ENCODE measurements at regions not wholly inside any gene's neighbourhood (a gene's known extent, or its start where the extent isn't known, plus 50 kb on each side); places are given as distances from the start of the nearest gene placed in this dataset.
A peak's percentile ranks its signal among the peaks of the same experiment; 100 is the strongest.

DNA sequence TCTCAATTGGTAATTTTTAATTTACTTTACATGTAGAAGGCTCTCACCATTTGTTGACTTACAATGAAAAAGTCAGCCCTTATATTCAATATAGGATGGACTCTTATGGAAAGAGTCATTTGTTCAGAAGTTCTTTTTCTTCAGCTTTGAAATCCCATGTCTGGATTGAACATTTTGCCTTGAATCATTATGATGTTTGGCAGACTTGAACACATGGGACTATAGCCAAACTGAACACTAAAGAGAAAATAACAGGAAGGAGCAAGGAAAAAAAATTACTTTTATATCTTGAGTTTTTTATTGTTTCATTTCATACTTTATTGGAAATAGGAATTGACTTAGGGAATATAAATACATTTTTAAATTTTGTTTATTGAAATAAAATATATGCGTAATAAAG lies 1503.0 kb downstream of the EFNA5 start:
- DNase-seq: no peak

DNA sequence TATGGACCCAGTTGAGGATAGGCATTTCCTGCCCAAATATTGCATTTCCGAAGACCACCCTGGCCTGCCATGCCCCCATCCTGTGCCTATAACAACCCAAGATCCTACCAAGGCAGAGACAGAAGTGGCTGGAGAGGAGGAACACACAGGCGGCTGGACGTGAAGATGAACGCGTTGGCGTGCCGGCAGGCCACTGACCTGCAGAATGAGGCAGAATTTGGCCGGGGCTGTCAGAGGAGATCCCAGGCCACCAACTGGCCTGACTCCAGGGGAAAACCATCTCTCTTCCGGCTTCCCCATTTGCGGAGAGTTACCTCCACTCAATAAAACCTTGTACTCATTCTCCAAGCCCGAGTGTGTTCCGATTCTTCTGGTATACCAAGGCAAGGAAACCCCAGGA lies 1507.5 kb downstream of the EFNA5 start:
- DNase-seq: no peak

DNA sequence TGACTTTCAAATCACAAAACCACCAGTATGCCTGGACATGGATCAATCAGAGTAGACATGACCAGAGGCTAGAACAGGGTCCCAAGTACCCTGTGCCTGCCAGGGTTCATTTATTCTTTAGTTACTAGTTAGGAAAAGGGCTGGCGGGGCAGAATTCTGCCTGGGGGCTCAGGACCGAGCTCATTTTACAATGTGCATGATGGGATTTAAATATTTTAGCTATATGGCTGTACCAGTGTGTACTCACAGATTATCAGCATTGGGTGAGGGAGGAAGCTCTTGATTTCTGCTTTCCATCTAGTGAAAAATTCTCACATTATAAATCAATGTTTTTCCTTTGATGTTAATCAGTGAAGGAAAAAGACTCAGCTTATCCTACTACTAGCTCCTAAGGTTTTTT lies 1511.1 kb downstream of the EFNA5 start:
- no peak for DNase-seq

DNA sequence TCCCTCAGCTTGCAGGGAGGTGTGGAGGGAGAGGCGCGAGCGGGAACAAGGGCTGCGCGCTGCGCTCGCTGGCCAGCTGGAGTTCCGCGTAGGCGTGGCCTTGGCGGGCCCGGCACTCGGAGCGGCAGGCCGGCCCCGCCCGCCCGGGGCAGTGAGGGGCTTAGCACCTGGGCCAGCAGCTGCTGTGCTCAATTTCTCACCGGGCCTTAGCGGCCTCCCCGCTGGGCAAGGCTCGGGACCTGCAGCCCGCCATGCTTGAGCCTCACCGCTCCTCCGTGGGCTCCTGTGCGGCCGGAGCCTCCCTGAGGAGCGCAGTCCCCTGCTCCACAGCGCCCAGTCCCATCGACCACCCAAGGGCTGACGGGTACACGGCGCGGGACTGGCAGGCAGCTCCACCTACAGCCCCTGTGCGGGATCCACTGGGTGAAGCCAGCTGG lies 1516.4 kb downstream of the EFNA5 start:
- no peak for DNase-seq

DNA sequence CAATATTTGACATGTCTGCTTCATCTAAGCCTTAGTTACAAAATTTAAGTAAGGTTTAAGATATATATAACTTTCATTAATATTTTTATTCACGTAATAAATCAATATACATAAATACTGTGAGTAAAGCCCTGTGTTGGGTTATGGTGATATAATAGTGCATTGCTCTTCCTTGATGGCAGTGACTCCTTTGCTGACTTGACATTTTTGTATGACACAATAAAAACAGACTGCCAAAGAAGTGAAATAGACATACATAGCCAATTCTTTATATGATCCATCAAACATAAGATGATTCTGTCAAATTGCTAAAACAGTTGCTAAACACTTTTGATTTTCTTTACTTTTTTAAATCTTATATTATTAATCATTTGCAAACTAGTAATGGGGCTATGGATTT lies 1518.2 kb downstream of the EFNA5 start:
- DNase-seq: no peak

DNA sequence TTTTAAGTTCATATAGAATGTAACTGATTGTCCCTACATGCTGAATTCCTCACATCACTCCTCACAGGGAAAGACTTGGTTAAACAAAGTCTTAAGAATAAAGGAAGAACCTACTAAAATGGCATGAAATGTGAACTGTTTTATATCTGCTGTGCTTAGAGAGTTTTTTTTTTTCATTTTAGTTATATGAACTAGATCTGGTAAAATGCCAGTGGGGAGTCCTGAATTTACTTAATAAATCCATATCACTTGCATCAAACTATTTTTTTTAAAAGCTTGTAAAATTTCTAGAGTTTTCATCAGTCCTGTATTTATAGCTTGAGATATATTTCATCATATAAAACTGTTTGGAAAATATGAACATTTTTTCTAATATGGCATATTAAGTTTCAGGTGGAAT lies 1528.6 kb downstream of the EFNA5 start:
- no peak for DNase-seq

DNA sequence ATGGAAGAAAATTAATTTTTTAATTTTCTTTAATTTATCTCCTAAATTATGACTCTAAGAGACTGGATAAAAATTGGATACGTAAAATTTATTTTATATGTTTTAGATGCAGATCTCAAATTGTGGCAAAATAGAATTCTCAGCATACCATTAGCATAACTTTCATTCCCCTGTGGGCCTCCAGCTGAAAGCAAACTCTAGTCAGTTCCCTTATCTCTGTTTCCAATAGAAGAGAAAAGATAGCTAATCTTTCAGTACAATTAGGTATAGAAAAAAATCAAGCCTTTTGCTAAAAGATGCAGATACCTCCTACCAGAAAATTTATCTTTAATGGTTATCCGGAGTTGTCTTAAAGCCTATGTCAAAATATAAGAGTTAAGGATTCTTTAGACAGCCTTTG lies 1530.6 kb downstream of the EFNA5 start:
- DNase-seq: no peak

DNA sequence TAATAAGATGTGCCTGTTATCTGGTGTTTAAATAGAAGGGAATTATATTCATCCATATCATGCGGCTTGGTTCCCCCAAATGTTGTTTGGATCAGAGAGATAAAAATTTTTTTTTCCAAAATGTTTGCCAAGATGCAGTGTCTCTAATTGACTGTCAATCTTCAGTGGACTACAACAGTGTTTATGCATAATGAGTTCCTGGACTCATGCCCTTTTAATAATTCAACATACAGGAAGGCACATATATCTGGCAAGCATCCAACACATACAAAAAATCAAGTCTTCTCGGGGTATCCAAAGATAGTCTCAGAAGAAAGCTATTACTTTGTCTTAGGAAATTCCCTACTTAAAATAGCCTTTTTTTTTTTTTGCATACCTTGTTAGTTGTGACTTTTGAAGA lies 1534.7 kb downstream of the EFNA5 start:
- DNase-seq: no peak

DNA sequence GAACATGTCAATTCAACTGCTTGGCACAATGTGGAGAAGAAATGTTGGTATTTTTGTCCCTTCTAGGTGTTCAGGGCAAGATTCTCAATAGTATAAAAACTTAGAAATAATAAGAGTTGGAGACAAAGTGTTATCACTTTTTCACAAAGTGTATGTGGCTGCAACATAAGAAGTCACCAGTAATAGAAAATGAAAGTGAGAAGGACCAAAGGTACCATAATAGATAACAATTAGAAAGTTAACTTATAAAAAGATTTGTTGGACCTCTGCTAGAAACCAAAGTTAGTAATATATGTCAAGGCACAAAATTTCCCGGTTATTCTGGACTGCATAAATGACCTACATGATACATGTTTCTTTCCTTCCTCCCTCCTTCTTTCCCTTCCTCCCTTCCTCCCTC lies 1535.3 kb downstream of the EFNA5 start:
- no peak for DNase-seq

DNA sequence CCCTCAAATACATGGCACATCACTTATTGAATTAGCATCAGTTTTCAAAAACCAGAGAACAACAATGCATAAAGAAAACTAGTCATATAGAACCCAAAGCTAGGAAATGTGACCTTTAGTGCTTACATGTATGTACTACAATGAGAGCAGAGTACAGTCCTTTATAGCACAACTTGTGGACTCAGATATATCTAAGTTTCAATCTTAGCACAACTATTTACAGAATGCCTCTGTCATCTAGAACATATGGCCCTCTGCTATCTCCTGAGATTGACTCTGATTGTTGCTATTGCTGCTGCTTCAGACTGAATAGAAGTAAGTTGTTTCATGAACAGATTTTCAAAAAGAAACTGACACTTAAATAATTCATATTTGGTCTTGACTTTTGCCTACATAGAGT lies 1536.2 kb downstream of the EFNA5 start:
- no peak for DNase-seq

DNA sequence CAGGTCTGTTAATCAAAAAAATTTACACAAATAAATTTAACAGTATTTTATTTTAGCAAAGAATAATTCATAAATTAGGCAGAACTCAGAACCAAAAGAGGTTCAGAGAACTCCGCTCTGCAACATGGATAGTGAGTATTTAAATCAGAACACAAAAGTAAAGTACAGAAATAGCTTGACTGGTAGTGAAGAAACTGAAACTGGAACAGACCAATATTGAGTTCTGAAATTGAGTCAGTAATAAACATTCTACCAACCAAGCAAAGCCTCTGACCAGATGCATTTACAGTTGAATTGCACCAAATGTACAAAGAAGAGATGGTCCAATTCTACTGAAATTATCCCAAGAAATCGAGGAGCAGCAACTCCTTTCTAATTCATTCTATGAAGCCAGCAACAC lies 1542.8 kb downstream of the EFNA5 start:
- DNase-seq: no peak

DNA sequence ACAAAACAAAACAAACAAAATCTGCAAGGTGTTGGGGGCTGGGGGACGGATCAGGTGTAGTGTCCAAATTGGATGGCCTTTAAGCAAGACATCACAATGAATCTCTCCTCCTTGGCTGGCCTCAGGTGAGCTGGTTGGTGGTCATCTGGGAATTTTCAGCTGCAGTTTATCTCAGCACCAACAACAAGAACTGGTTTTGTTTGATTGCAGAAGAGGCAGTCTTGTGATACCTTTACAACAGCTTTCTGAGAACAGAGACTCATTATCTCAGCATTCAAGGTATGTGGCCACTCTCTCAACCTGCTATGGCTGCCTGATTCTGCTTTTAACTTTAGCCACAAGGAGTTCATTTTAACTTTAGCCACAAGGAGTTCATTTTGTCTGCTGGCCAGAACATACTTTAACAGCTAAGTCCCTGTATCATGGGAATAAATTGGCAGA lies 1543.4 kb downstream of the EFNA5 start:
- DNase-seq: no peak

DNA sequence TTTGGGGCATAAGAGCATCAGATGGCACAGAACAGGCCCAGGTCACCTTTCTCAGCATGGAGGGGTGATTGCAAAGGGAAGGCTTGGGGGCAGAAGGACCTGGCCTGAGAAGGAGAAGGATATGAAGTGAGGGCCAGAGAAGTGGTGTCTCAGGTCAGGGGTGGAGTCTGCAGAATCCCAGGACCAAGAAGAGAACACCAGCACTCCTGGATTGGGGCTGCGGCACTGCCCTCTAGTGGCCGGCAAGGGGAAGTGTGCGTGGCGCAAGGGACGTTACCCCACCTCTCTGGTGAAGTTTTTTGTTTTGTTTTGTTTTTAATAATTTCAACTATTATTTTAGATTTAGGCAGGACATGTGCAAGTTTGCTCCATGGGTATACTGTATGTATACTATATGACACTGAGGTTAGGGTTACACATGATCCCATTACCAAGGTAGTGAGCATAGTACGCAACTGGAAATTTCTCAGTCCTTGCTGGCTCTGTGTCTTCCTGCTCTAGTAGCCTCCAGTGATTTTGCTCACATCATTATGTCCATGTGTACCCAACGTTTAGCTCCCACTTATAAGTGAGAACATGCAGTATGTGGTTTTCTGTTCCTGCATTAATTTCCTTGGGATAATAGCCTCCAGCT lies 1548.6 kb downstream of the EFNA5 start:
- peak; percentile 56 for DNase-seq

DNA sequence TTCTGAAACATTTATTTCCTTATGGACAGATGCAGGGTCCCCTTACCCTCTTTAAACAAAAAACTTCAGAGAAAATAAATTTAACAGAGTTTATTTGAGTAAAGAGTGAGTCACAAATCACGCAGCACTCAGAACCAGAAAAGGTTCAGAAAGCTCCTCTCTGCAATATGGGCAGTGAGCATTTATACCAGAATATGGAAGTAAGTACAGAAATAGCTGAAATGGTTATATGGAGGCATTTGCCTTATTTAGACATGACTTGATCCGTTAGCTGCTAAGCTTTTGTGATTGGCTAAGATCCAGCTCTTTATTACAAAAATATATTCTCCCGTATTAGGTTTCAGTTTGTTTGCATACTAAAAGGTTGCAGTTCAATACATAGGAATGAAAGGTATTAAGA lies 1554.1 kb downstream of the EFNA5 start:
- DNase-seq: peak; percentile 36

DNA sequence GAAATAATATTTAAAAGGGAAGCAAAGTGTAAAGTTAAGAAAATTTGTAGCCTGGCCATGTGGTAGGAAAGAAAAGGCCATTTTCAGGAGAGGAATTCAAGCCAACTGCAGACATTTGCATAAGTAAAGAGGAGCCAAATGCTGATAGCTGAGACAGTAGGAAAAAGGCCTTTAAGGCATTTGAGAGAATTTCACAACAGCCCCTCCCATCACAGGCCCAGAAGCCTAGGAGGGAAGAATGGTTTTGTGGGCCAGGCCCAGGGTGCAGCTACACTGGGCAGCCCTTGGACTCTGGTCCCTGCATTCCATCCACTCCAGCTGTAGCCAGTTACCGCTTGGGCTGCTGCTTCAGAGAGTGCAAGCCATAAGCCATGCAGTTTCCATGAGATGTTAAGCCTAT lies 1556.8 kb downstream of the EFNA5 start:
- no peak for DNase-seq

DNA sequence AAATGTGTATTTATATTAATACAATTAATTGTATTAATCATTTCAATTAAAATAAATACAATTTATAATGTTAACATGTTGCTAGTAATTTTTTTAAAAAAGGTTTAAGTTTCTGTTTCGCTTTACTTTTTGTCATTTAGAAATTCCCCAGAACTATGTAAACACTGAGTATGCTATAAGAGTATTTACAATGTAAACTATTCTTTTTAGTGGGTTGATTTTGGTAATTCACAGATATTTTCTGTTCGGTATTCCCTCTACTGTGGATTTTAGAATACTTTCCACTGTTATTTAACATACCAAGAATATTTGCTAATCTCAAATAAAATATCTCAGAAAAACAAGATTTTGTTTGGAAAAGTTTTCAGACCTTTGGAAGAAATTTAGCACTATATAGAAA lies 1564.4 kb downstream of the EFNA5 start:
- peak; percentile 31 for DNase-seq

DNA sequence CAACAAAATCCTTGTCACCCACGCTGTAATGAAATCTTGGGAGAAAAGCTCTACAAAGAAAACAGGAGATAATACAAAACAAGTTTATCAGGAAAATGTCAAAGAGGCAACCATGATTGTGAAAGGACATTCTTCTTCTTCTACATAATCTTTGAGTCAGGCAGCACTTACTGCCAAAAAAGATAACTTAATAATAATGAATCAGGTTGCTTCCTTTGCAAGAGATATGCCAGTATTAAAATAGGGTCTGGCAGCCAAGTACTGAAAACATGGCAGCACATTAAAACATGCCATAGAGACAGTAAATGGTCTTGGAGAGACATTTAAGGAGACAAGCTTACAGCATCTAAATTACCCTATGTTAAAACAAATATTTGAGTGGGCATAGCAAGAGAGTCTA lies 1573.4 kb downstream of the EFNA5 start:
- no peak for DNase-seq

DNA sequence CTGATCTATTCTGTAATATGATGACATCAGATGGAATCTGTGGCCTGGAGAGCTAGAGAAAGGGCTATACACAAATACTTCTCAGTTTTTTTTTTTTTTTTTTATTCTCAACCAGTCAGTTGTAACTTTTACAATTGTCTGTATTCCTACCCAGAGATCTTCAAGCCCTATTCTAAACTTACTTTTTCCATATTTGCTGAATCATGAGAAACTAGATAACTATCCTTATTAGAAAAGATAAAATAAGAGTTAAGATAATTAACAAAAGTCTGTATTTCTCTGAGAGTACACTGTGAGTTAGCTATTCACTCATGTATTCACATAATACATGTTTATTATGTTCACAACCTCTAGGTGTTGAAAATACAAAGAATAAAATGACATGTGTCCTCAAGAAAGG lies 1575.9 kb downstream of the EFNA5 start:
- no peak for DNase-seq

DNA sequence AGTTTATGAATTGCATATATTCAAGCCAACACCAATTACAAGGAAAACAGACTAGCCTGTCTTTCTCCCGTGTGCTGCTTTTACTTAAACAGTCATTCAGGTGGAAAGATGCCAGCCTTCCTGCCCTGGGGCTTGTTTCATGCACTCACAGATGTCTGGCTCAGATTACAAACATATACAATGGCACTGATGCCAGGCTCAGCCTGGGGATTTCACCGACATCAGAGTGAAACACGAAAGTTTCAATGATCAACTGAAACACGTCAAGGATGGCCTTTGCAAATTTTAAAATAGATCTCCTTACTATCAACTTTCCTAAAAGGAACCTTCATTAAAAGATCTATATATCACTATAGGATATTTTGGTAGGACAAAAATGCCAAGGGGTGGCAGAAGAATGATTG lies 1576.5 kb downstream of the EFNA5 start:
- DNase-seq: peak; percentile 4

DNA sequence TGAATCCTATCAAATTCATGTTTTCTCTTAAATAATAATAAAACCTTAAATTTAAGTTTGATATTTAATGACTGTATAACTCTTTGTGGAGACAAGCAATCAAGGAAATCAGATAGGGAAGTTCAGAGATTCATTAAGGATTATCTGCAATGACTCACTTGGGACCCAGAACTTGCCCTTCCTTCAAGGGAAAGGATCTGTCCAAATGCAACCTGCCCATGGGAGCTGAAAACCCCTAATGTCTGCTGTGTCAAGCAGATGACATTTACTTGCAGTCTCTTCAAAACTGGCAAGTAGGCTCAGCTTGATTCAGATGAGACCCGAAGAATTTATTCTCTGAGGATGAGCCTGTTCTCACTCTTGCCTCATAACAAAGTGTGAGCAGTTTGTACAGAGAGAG lies 1577.6 kb downstream of the EFNA5 start:
- DNase-seq: no peak

DNA sequence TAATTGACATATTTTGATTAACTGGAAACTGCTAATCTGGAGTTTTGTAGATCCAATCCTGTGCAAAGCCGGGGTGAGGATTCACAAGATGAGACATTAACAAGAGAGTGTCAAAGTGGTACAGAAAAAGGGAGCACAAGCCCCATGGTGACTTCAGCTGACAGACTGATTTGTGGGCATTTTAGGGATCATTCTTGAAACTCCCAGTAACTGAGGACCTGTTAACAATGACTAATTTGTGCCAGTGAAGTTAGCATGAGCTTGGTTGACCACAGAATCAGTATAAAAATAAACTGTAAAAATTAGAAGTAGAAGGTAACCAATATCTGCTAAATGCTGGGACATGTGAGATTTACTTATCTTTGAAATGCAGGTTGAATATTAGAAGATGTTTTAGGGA lies 1578.3 kb downstream of the EFNA5 start:
- no peak for DNase-seq

DNA sequence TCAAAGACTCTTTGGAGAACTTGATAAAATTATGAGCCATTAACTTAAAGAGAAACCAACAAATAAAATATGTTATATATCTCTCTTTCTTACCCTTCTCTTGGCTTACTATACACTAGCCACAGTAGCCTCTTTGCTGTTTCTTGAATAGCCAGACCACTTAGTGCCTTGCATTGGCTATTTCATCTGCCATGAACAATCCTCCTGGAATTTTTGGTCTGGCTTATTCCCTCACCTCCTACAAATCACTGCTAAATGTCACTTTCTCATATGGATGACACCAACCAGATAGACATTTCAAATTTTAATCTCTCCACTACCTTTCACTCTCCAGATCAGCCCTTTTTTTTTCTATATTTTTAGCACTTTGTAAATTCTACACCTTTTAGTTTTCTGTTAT lies 1581.7 kb downstream of the EFNA5 start:
- no peak for DNase-seq

DNA sequence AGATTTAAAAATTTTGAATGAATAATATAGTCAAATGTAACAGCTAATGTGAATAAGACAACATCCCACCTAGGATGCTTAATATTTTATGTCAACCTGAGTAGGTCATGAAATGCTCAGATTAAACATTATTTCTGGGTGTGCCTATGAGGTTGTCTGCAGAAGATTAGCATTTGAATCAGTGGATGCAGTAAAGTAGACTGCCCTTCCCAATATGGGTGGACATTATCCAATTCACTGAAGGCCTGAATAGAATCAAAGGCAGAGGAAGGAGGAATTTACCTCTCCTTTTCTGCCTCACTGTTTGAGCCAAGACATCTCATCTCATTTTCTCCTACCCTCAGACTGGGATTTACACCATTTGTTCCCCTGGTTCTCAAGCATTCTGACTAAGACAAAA lies 1582.3 kb downstream of the EFNA5 start:
- DNase-seq: no peak

DNA sequence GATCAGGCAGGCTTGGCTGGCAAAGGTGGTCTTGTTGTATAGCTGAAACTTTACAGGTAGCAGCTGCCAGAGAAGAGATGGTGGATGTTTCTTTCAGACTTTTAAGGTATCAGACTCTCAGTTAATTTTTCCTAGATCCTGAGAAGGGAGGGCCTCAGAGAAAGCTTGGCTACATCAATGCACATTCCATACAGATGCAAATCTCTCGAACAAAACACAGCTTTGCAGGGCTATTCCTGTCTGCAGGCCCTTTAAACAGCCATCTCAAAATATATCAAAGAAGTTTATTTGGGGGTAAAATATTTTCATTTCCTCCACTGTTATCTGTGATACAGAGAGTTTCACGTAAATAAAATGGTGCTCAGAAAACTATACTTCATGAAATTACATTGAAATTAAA lies 1584.4 kb downstream of the EFNA5 start:
- DNase-seq: no peak

DNA sequence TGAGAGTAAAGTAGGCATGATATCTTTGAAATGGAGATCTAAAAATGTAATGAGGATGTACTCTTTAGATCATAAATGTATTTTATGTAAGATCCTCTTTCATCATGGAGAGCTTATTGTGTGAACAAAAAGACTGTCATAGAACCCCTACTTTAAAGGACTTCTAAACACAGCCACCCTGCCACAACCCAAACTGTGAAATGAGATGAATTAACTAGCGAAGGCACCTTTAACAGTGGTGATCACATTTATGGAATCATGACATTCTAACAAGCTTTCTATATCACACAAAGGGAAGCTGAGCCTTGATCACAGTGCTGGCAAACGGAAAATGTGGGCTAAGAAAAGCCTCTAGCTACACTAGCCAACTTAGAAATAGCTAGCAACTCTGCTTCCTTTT lies 1585.2 kb downstream of the EFNA5 start:
- no peak for DNase-seq

DNA sequence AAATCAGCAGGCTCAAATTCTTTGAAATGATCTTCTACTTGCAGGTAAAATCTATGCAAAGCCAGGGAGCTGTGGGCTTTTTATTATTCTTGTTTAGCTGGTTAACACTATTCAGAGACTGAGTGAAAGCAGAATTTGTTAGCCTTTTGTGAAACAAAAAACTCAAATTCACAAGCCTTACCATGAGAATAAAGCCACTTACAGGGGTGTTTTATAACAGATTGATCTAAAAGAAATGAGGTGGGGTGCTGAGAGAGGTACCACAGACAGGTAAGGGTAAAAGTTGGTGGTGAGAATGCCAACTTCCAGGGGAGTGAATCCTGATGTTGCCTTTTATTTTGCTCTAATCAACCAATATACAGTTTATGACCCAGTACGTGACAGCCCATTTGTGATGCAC lies 1585.6 kb downstream of the EFNA5 start:
- DNase-seq: no peak

Data from DMS53 (cell line).